ENCODE measurements at regions not wholly inside any gene's neighbourhood (a gene's known extent, or its start where the extent isn't known, plus 50 kb on each side); places are given as distances from the start of the nearest gene placed in this dataset.

DNA sequence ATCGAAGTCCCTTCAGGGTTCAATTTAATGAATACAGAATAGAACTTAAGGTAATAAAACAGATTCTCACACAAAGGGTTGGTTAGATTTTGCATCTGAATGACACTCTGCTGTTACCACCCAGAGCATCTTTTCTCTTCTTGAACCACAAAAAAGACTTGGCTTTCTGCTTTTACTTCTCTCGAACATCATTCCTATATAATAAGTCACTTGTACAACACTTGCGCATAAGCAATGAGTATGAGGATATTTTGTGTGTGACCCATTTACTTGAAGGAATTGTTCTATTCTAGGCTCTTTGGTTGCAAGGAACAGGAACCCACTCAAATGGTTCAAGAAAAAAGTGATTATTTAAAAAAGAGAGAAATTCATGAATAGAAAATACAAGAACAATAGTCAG, 126.2 kb downstream of the NUP35 start:
- Mint-ChIP-seq H3K27ac (no peak overlapping the region), H3K4me1 (no peaks in the 10 kb centered on the region), H3K36me3 (ENCODE audit: low read depth) (no peaks in the 10 kb centered on the region), H3K27me3 (peaks cover 3% of the 10 kb centered on the region), H3K9me3 (no peaks in the 10 kb centered on the region), H3K4me3 (no peak overlapping the region)
- DNase-seq, result no peak
- ChIA-PET POLR2A (no interaction called here), CTCF (no interaction called here)

DNA sequence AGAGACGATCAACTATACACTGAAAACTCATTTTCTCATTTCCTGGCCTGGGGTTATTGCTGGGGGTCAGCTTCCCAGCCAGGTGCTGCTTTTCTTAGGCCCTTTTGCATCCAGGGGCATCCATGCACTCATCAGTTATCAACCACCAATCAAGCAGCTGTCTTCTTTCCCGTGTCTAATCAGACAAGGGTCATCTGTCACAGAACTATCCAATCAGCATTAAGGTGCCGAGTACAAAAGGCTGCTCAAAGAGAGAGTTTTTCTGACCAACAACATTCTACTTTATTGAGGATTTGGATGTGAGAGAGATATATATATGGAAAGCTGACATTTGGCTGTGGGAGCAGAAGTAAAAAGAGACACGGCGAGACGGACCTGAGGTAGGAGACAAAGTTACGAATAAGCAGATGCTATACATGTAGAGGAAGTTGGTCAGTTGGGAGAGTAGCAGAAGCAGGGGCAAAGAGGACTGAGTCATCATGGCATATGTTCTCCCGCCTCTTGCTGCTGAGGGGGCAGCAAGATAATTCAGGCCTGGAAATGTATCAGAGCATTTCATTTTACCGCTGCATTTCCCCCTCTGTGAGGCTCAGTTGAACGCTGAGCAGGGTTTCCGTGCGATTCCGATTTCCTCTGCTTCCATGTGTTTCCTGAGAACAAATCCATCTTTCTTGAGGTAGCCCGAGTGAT, 129.3 kb downstream of the NUP35 start:
- H3K36me3 Mint-ChIP-seq (ENCODE audit: low read depth), result no peaks in the 10 kb centered on the region
- H3K27ac Mint-ChIP-seq, result no peak overlapping the region
- no peaks in the 10 kb centered on the region for H3K4me1 Mint-ChIP-seq
- ChIA-PET CTCF (no interaction called here), POLR2A (no interaction called here)
- H3K27me3 Mint-ChIP-seq, result no peaks in the 10 kb centered on the region
- no peak for DNase-seq
- H3K4me3 Mint-ChIP-seq, result no peak overlapping the region
- no peaks in the 10 kb centered on the region for H3K9me3 Mint-ChIP-seq

DNA sequence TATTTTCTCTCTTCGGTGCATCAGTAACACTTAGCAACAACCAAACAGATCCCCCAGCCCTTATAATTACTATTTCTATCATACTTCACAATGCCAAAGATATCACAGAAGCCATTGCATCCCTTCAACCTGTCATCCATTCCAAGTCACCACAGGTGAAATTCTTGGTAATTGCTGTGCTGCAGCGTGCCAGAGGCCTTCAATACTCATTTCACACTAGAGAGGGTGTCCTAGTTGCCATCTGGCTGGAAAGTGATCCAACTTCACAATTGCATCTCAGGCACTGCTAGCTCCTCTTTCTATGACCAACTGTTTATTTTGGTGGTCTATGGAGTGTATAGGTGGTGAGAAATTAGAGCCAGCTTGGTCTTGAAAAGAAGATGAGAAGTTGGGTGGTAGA, 131.2 kb downstream of the NUP35 start:
- H3K27me3 Mint-ChIP-seq, result no peaks in the 10 kb centered on the region
- H3K9me3 Mint-ChIP-seq, result no peaks in the 10 kb centered on the region
- ChIA-PET POLR2A (no interaction called here), CTCF (no interaction called here)
- H3K4me3 Mint-ChIP-seq, result no peak overlapping the region
- H3K36me3 Mint-ChIP-seq (ENCODE audit: low read depth), result no peaks in the 10 kb centered on the region
- DNase-seq, result no peak
- no peaks in the 10 kb centered on the region for H3K4me1 Mint-ChIP-seq
- H3K27ac Mint-ChIP-seq, result no peak overlapping the region

DNA sequence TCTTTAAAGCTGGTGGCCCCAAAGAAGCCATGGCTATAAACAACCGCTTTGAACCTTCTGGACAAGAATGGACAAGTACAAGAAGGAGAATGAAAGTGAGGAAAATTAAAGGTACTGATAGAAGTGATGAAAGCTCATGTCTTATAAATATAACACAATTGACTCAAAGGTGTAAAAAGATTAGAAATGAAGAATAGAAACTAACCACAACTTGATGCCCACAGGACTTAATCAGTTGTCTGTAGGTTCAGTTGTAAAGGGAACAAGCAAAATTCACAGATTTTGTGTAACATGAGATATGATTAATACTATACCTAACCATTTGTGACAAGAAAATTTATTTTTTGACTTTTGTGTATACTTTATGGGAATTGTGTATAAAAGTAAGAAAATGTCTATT, 135.7 kb downstream of the NUP35 start:
- Mint-ChIP-seq H3K9me3 (no peaks in the 10 kb centered on the region), H3K27ac (no peak overlapping the region), H3K4me3 (no peak overlapping the region), H3K27me3 (no peaks in the 10 kb centered on the region), H3K36me3 (ENCODE audit: low read depth) (no peaks in the 10 kb centered on the region), H3K4me1 (no peaks in the 10 kb centered on the region)
- CTCF ChIA-PET, result no interaction called here
- no peak for DNase-seq
- POLR2A ChIA-PET, result no interaction called here

DNA sequence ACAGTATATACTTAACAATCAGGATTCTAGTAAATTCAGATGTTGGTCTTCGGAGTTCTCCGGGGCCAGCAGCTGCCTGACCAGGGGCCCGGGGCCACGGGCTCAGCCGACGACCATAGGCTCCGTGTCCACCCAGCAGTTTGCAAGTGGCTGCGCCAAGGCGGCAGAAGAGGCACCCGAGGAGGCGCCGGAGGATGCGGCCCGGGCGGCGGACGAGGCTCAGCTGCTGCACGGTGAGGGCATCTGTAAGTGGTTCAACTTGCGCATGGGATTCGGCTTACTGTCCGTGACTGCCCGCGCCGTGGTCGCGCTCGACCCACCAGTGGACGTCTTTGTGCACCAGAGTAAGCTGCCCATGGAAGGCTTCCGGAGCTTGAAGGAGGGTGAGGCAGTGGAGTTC, 136.3 kb downstream of the NUP35 start:
- Mint-ChIP-seq H3K27ac (no peak overlapping the region), H3K4me3 (no peak overlapping the region), H3K4me1 (no peaks in the 10 kb centered on the region), H3K9me3 (no peaks in the 10 kb centered on the region), H3K36me3 (ENCODE audit: low read depth) (no peaks in the 10 kb centered on the region), H3K27me3 (no peaks in the 10 kb centered on the region)
- no peak for DNase-seq
- CTCF ChIA-PET, result no interaction called here
- POLR2A ChIA-PET, result no interaction called here

DNA sequence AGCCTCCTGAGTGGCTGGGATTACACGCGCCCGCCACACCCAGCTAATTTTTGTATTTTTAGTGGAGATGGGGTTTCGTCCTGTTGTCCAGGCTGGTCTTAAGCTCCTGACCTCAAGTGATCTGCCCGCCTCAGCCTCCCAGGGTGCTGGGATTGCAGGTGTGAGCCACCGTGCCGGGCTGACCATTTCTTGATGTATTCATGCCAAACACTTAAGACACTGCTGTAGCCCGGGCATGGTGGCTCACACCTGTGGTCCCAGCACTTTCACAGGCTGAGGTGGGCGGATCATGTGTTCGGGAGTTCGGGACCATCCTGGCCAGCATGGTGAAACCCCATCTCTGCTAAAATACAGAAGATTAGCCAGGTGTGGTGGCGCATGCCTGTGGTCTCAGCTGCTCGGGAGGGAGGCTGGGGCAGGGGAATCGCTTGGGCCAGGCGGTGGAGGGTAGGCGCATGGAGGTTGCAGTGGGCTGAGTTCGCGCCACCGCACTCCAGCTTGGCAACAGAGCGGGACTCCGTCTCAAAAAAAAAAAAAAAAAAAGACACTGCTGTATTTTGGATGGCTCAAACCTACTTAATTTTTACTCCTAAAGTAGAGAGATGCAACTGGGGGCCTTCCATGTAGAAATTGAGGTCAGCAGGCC, 140.8 kb downstream of the NUP35 start:
- no peak for DNase-seq
- CTCF ChIA-PET, result no interaction called here
- no peaks in the 10 kb centered on the region for H3K27me3 Mint-ChIP-seq
- H3K36me3 Mint-ChIP-seq (ENCODE audit: low read depth), result no peaks in the 10 kb centered on the region
- H3K4me1 Mint-ChIP-seq, result no peaks in the 10 kb centered on the region
- no peak overlapping the region for H3K27ac Mint-ChIP-seq
- POLR2A ChIA-PET, result no interaction called here
- H3K4me3 Mint-ChIP-seq, result no peak overlapping the region
- peaks cover 3% of the 10 kb centered on the region for H3K9me3 Mint-ChIP-seq

DNA sequence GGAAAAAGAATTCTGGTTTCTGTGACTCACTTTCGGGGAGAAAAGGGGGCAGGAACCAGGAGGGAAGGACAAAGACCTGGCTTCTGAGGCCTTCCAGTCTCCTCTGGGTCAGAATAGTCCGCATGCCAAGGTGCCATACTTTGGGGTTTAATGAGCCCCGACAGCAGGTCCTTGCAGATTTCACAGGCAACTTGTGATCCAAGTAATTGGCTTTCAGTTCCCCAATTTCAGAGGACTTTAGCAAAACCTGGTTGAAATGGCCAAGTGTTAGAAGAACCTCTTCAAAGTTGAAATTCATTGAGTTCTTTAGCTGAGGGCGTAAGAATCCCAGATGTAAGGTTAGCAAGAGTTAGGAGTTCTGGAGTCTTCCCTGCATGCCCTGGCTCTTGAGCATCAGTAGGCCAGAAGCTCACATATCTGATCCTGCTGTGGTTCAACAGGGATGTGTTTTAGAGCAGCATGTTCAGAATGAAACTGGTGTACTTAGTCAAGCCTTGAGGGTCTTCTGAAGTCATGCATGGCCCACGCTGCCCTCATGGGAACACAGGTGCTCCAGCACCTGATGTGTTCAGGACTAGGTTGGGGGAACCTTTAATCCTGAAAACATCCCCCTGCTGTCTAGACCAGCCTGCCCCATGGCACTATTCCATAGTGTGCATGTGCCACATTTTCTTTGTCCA, 143.0 kb downstream of the NUP35 start:
- H3K27ac Mint-ChIP-seq, result no peak overlapping the region
- no peaks in the 10 kb centered on the region for H3K36me3 Mint-ChIP-seq (ENCODE audit: low read depth)
- CTCF ChIA-PET, result no interaction called here
- no peaks in the 10 kb centered on the region for H3K4me1 Mint-ChIP-seq
- DNase-seq, result no peak
- peaks cover 3% of the 10 kb centered on the region for H3K9me3 Mint-ChIP-seq
- POLR2A ChIA-PET, result no interaction called here
- H3K4me3 Mint-ChIP-seq, result no peak overlapping the region
- H3K27me3 Mint-ChIP-seq, result no peaks in the 10 kb centered on the region

DNA sequence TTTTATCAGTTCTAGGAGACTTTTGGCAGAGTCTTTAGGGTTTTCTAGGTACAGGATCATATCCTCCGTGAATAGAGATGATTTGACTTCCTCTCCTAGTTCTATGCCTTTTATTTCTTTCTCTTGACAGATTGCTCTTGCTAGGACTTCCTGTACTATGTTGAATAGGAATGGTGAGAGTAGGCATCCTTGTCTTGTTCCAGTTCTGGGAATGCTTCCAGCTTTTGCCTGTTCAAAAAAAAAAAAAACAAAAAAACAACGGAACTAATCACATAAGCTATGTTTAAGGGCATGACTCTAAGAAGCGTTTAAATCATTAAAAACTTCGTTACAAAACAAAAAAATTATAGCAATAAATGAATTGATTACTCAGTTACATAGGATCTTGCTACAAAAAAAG, 145.7 kb downstream of the NUP35 start:
- H3K27ac Mint-ChIP-seq, result no peak overlapping the region
- ChIA-PET CTCF (no interaction called here), POLR2A (no interaction called here)
- DNase-seq, result no peak
- H3K36me3 Mint-ChIP-seq (ENCODE audit: low read depth), result no peaks in the 10 kb centered on the region
- no peak overlapping the region for H3K4me3 Mint-ChIP-seq
- H3K27me3 Mint-ChIP-seq, result no peaks in the 10 kb centered on the region
- peaks cover 3% of the 10 kb centered on the region for H3K9me3 Mint-ChIP-seq
- H3K4me1 Mint-ChIP-seq, result no peaks in the 10 kb centered on the region

DNA sequence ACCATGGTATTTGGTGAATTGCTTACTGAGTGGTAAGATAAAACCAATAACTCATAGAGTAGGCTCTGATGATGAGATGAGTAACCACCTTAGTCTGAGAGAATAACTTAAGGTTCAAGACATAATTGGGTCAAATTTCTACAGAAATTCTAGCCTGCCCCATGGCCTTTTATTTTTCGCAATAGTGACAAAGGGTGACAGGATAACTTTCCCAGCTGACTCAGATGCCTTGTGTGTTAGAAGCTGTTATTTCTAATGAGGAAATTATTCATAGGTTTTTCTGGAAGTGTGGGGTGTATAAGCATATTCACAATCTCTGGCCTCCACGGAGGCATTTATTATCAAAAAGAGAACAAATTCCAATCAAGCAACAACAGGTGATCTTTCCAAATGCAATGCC, 159.0 kb downstream of the NUP35 start:
- CTCF ChIA-PET, result no interaction called here
- Mint-ChIP-seq H3K4me3 (no peak overlapping the region), H3K36me3 (ENCODE audit: low read depth) (no peaks in the 10 kb centered on the region), H3K27me3 (no peaks in the 10 kb centered on the region), H3K4me1 (no peaks in the 10 kb centered on the region), H3K9me3 (no peaks in the 10 kb centered on the region), H3K27ac (no peak overlapping the region)
- no peak for DNase-seq
- POLR2A ChIA-PET, result no interaction called here

DNA sequence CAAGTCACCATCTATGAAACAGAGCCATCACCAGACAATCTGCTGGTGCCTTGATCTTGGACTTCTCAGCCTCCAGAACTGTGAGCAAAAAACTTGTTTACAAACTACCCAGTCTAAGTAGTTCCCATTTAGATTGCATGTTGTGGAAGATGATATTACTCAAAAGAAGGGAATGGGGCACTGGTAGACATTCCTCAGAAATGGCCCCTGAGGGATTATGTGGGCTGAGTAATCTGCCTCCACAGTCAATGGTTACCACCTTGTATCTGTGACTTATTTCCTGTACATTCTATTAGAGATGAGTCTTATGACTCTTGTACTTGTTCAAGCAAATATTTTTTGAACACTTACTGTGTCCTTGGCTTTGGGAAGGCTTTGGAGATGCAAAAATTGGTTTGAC, 160.4 kb downstream of the NUP35 start:
- H3K4me1 Mint-ChIP-seq, result no peaks in the 10 kb centered on the region
- CTCF ChIA-PET, result no interaction called here
- H3K27me3 Mint-ChIP-seq, result no peaks in the 10 kb centered on the region
- POLR2A ChIA-PET, result no interaction called here
- no peaks in the 10 kb centered on the region for H3K36me3 Mint-ChIP-seq (ENCODE audit: low read depth)
- H3K27ac Mint-ChIP-seq, result no peak overlapping the region
- no peak overlapping the region for H3K4me3 Mint-ChIP-seq
- no peaks in the 10 kb centered on the region for H3K9me3 Mint-ChIP-seq
- no peak for DNase-seq

DNA sequence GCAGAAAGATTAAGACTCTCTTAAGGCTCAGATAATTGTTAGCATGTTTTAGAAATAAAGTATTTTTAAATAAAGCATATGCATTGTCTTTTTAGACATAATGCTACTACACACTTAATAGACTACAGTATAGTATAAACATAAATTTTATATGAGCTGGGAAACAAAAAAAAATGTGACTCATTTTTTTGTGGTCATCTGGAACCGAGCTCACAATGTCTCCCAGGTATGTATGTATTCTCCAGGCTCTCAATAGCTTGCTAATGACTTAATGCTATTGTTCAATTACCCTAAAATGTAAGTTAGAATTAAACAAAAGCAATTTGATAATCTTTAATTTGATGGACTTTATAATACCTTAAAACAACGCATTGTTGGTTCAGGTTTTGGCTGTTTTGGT, 167.2 kb downstream of the NUP35 start:
- no peak overlapping the region for H3K27ac Mint-ChIP-seq
- H3K4me1 Mint-ChIP-seq, result no peaks in the 10 kb centered on the region
- CTCF ChIA-PET, result no interaction called here
- H3K27me3 Mint-ChIP-seq, result no peaks in the 10 kb centered on the region
- DNase-seq, result no peak
- no peaks in the 10 kb centered on the region for H3K36me3 Mint-ChIP-seq (ENCODE audit: low read depth)
- no peak overlapping the region for H3K4me3 Mint-ChIP-seq
- H3K9me3 Mint-ChIP-seq, result no peaks in the 10 kb centered on the region
- POLR2A ChIA-PET, result no interaction called here

DNA sequence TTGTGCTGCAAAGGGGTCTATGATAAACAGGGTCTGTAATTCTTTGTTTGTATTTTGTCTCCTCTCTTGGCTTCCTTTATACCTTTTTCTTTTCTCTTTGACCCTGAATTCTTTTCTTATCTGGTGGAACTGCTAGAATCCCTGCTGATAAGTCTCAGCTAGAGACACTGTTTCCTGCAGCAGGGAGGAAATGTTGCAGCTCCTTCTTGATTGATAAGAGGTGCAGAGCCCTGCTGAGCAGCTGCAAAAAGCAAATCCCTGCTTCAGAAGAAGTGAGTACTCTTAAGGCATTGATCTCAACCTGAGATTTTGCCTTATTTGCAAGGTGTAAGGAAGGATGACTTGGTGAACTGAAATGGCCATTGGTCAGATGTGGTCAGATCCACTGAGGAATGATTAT, 167.8 kb downstream of the NUP35 start:
- CTCF ChIA-PET, result no interaction called here
- POLR2A ChIA-PET, result no interaction called here
- no peak overlapping the region for H3K4me3 Mint-ChIP-seq
- H3K9me3 Mint-ChIP-seq, result no peaks in the 10 kb centered on the region
- DNase-seq, result no peak
- no peaks in the 10 kb centered on the region for H3K27me3 Mint-ChIP-seq
- no peaks in the 10 kb centered on the region for H3K4me1 Mint-ChIP-seq
- H3K36me3 Mint-ChIP-seq (ENCODE audit: low read depth), result no peaks in the 10 kb centered on the region
- no peak overlapping the region for H3K27ac Mint-ChIP-seq

DNA sequence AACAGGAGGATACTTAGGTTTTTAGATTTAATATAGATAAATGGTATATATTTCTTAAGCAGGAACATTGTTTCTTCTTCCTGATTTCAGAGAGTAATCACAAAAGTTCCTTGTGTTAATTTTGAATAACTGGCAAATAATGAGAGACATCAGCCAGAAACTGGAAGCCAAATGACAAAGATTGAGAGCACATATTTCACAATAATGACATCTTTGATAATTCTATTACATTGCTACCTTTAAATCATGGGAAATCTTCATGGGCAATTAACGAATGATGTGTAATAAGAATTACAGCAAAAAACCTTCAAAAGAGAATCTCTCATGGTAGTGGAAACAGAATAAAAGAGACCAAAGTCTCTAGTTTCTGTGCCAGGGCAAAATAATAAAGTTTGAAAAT, 215.1 kb downstream of the NUP35 start:
- Mint-ChIP-seq H3K4me3 (no peak overlapping the region), H3K36me3 (ENCODE audit: low read depth) (no peaks in the 10 kb centered on the region), H3K4me1 (no peaks in the 10 kb centered on the region), H3K9me3 (no peaks in the 10 kb centered on the region), H3K27ac (no peak overlapping the region), H3K27me3 (no peaks in the 10 kb centered on the region)
- DNase-seq, result no peak
- ChIA-PET CTCF (no interaction called here), POLR2A (no interaction called here)

DNA sequence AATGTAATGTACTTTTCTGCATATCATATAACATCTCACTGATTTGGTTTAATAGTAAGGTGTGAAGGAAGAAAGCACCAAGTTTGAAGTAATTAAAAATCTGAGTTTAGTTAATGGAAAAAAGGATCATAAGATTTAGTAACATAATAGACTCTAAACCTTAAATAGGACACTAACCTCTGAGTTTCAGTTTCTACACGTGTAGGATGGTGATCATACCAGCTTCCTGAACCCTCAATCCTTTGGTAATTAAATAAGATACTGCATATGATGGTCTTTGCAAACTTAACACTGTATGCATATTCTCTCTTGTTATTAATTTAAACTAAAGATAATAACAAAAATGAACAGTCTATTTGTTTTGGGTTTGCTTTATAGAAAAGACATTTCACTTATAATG, 216.8 kb downstream of the NUP35 start:
- Mint-ChIP-seq H3K9me3 (no peaks in the 10 kb centered on the region), H3K36me3 (ENCODE audit: low read depth) (no peaks in the 10 kb centered on the region), H3K27me3 (no peaks in the 10 kb centered on the region), H3K27ac (no peak overlapping the region), H3K4me1 (no peaks in the 10 kb centered on the region), H3K4me3 (no peak overlapping the region)
- DNase-seq, result no peak
- CTCF ChIA-PET, result no interaction called here
- POLR2A ChIA-PET, result no interaction called here
